Body of pancreas (tissue), 4 donors: ENCODE measurements at regions not wholly inside any gene's neighbourhood (a gene's known extent, or its start where the extent isn't known, plus 50 kb on each side); places are given as distances from the start of the nearest gene placed in this dataset.

Experiments
- ATAC-seq: fragments of 150-250 bp; one replicate; pipeline ENCODE4 v1.9.1; 2016
- DNase-seq, 4 donors: peaks; one replicate each; pipeline ENCODE4 v3.0.0-alpha.2; 2019
- H3K27ac ChIP-seq, 4 donors: fragments of 200-600 bp; sonication (generic); 1 replicate in 3 of 4; 2 replicates in 1 of 4; pipeline versions ENCODE4 v1.5.1 to v1.6.1; 2016 to 2019; ENCODE audit warnings: mild to moderate bottlenecking in 1 of 4, mixed read lengths in 1 of 4, moderate library complexity in 1 of 4
- H3K27me3 ChIP-seq, 2 donors: fragments of 200-600 bp; sonication (generic); one replicate each; pipeline ENCODE4 v1.6.0; 2016; ENCODE audit warnings: mild to moderate bottlenecking in 1 of 2
- H3K36me3 ChIP-seq, 2 donors: fragments of 200-600 bp; sonication (generic); replicated peaks in 1 of 2; 2 replicates each; pipeline ENCODE4 v1.5.1; 2016; ENCODE audit warnings: low read depth in 2 of 2; ENCODE audit not compliant: insufficient read depth in 1 of 2
- H3K4me1 ChIP-seq: fragments of 200-600 bp; sonication (generic); one replicate; pipeline ENCODE4 v1.6.0; 2016
- H3K4me3 ChIP-seq, 2 donors: fragments of 200-600 bp; sonication (generic); 1 replicate in 1 of 2; 2 replicates in 1 of 2; pipeline ENCODE4 v1.5.1; 2016 to 2019
- H3K9me3 ChIP-seq, 3 donors: fragments of 200-600 bp; sonication (generic); 1 replicate in 2 of 3; 2 replicates in 1 of 3; pipeline ENCODE4 v1.5.1; 2016
- CTCF ChIP-seq, 7 experiments: fragments of 450-650 bp in 4 of 7; fragments of 200-600 bp in 3 of 7; sonication (generic) in 3 of 7; IDR thresholded peaks; one replicate each; pipeline ENCODE4 v1.5.1; 2016 to 2019; ENCODE audit warnings: antibody characterized with exemption in 7 of 7
- POLR2A ChIP-seq, 3 donors: fragments of 450-650 bp; IDR thresholded peaks; one replicate each; pipeline ENCODE4 v1.6.1; 2016; ENCODE audit warnings: antibody characterized with exemption in 3 of 3, mild to moderate bottlenecking in 2 of 3
- WGBS, 2 donors: methylation state at CpG; one replicate each; pipeline ENCODE4 v1.1.5; 2017; 5-methylcytosine and 5-hydroxymethylcytosine counted together
- intact Hi-C: fragments of 100-400 bp; cut with DNase I; formaldehyde crosslinking; loops from one replicate; pipeline ENCODE4 v1.15.1; 2023

GRCh38 chr15:31525185-31525695 is 198.6 kb downstream of the KLF13 start:
- Histone ChIP-seq H3K27me3 (no peaks in the 10 kb centered on the region), H3K9me3 (no peaks in the 10 kb centered on the region), H3K4me1 (no peaks in the 10 kb centered on the region), H3K36me3 (no peaks in the 10 kb centered on the region), H3K4me3 (no peak overlapping the region), H3K27ac (no peak overlapping the region)
- DNase-seq = no peak
- ATAC-seq = no peak
- intact Hi-C loops = no loop called here
- WGBS, 2 donors = 87 to 95% methylated on average over 7 to 8 of the region's 8 CpGs
- TF ChIP-seq CTCF (IDR thresholded peaks at IDR 0.05) = no peak
- no peak for TF ChIP-seq POLR2A (IDR thresholded peaks at IDR 0.05)

- WGBS, 2 donors = 87 to 95% methylated on average over 14 to 18 of the region's 18 CpGs
- Histone ChIP-seq H3K27me3 (no peaks in the 10 kb centered on the region), H3K4me1 (no peaks in the 10 kb centered on the region), H3K9me3 (no peaks in the 10 kb centered on the region), H3K4me3 (no peak overlapping the region), H3K27ac (no peak overlapping the region), H3K36me3 (no peaks in the 10 kb centered on the region)
- DNase-seq (no peak), ATAC-seq (no peak)
- intact Hi-C loops = no loop called here
- TF ChIP-seq POLR2A (IDR thresholded peaks at IDR 0.05) = no peak
- no peak for TF ChIP-seq CTCF (IDR thresholded peaks at IDR 0.05)
Observed at GRCh38 chr15:31525988-31526665, 199.5 kb downstream of the KLF13 start.

GRCh38 chr15:31526916-31527690 is 200.5 kb downstream of the KLF13 start:
- WGBS, 2 donors = 79 to 81% methylated on average over 11 to 15 of the region's 15 CpGs
- Histone ChIP-seq H3K4me3 (no peak overlapping the region), H3K9me3 (no peaks in the 10 kb centered on the region), H3K27me3 (no peaks in the 10 kb centered on the region), H3K36me3 (no peaks in the 10 kb centered on the region), H3K4me1 (no peaks in the 10 kb centered on the region), H3K27ac (no peak overlapping the region)
- intact Hi-C loops = no loop called here
- TF ChIP-seq CTCF (IDR thresholded peaks at IDR 0.05) = no peak
- TF ChIP-seq POLR2A (IDR thresholded peaks at IDR 0.05) = no peak
- DNase-seq (no peak), ATAC-seq (no peak)

DNA sequence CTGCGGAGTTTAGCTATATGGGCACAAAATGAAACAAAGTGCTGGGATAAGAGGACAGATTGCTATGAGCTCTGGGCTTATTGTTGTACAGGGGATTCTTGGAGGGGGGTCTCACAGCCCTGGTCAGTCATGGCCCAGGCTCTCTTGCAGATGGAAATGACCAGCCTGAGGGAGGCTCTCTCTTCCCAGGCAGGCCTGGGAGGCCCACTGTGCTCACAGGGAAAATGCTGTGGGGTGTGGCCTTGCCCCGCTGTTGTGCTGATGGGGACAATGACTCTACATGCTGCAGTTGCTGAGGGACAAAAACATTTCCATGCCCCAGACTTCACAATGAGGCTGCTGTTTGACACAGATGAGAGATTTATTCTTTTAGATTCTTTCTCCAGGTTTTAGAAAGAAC is 202.2 kb downstream of the KLF13 start:
- intact Hi-C loops = no loop called here
- no peaks in the 10 kb centered on the region for H3K36me3 ChIP-seq
- H3K9me3 ChIP-seq = no peaks in the 10 kb centered on the region
- H3K4me3 ChIP-seq = no peak overlapping the region
- ATAC-seq = no peak
- TF ChIP-seq CTCF (IDR thresholded peaks at IDR 0.05) (no peak), POLR2A (IDR thresholded peaks at IDR 0.05) (no peak)
- H3K4me1 ChIP-seq = no peaks in the 10 kb centered on the region
- 100% methylated on average over 1 to 2 of the region's 2 CpGs for WGBS, 2 donors
- no peak for DNase-seq
- no peaks in the 10 kb centered on the region for H3K27me3 ChIP-seq
- H3K27ac ChIP-seq = no peak overlapping the region
